ENCODE measurements at regions not wholly inside any gene's neighbourhood (a gene's known extent, or its start where the extent isn't known, plus 50 kb on each side); places are given as distances from the start of the nearest gene placed in this dataset.

- Histone ChIP-seq H3K79me2 (ENCODE audit: low read length) (no peaks in the 10 kb centered on the region), H4K20me1 (ENCODE audit: insufficient read depth, low read depth, low read length) (no peaks in the 10 kb centered on the region), H2AFZ (ENCODE audit: low read length) (no peak overlapping the region), H3K27ac (ENCODE audit: low read length) (no peak overlapping the region), H3K9ac (ENCODE audit: low read length) (no peak overlapping the region), H3K4me2 (ENCODE audit: low read depth, low read length, poor library complexity, severe bottlenecking) (no peak overlapping the region), H3K4me3 (ENCODE audit: low read length) (no peak overlapping the region), H3K4me1 (ENCODE audit: low read length) (no peaks in the 10 kb centered on the region), H3K36me3 (ENCODE audit: insufficient read depth, low read length) (no peaks in the 10 kb centered on the region), H3K9me2 (replicated peaks; ENCODE audit: insufficient read depth, low read length) (no peaks in the 10 kb centered on the region), H3K27me3 (ENCODE audit: low read length) (no peaks in the 10 kb centered on the region), H3K9me3 (ENCODE audit: low read length) (no peaks in the 10 kb centered on the region)
- no peak for DNase-seq
These were observed 174.1 kb downstream of the AXIN2 start for GRCh38 chr17:65387322-65387721.

GRCh38 chr17:65385726-65386125, 175.7 kb downstream of the AXIN2 start:
- DNase-seq: no peak
- no peak overlapping the region for H3K4me2 ChIP-seq (ENCODE audit: low read depth, low read length, poor library complexity, severe bottlenecking)

GRCh38 chr17:65385071-65385470, 176.4 kb downstream of the AXIN2 start:
- Histone ChIP-seq H4K20me1 (ENCODE audit: insufficient read depth, low read depth, low read length) (no peaks in the 10 kb centered on the region), H2AFZ (ENCODE audit: low read length) (no peak overlapping the region), H3K9me2 (replicated peaks; ENCODE audit: insufficient read depth, low read length) (no peaks in the 10 kb centered on the region), H3K27ac (ENCODE audit: low read length) (no peak overlapping the region), H3K4me3 (ENCODE audit: low read length) (no peak overlapping the region), H3K4me2 (ENCODE audit: low read depth, low read length, poor library complexity, severe bottlenecking) (no peak overlapping the region), H3K36me3 (ENCODE audit: insufficient read depth, low read length) (no peaks in the 10 kb centered on the region), H3K4me1 (ENCODE audit: low read length) (no peaks in the 10 kb centered on the region), H3K9ac (ENCODE audit: low read length) (no peak overlapping the region), H3K79me2 (ENCODE audit: low read length) (no peaks in the 10 kb centered on the region), H3K27me3 (ENCODE audit: low read length) (no peaks in the 10 kb centered on the region), H3K9me3 (ENCODE audit: low read length) (no peaks in the 10 kb centered on the region)
- DNase-seq: no peak

More at GRCh38 chr17:65385726-65386125, 175.7 kb downstream of the AXIN2 start:
- Histone ChIP-seq H3K27me3 (ENCODE audit: low read length) (no peaks in the 10 kb centered on the region), H4K20me1 (ENCODE audit: insufficient read depth, low read depth, low read length) (no peaks in the 10 kb centered on the region), H3K9me3 (ENCODE audit: low read length) (no peaks in the 10 kb centered on the region), H3K79me2 (ENCODE audit: low read length) (no peaks in the 10 kb centered on the region), H3K9me2 (replicated peaks; ENCODE audit: insufficient read depth, low read length) (no peaks in the 10 kb centered on the region), H3K27ac (ENCODE audit: low read length) (no peak overlapping the region), H2AFZ (ENCODE audit: low read length) (no peak overlapping the region), H3K4me1 (ENCODE audit: low read length) (no peaks in the 10 kb centered on the region), H3K4me3 (ENCODE audit: low read length) (no peak overlapping the region), H3K36me3 (ENCODE audit: insufficient read depth, low read length) (no peaks in the 10 kb centered on the region), H3K9ac (ENCODE audit: low read length) (no peak overlapping the region)

- Histone ChIP-seq H3K79me2 (ENCODE audit: low read length) (no peaks in the 10 kb centered on the region), H2AFZ (ENCODE audit: low read length) (no peak overlapping the region), H3K9ac (ENCODE audit: low read length) (no peak overlapping the region), H3K27ac (ENCODE audit: low read length) (no peak overlapping the region), H3K4me2 (ENCODE audit: low read depth, low read length, poor library complexity, severe bottlenecking) (no peak overlapping the region), H3K9me3 (ENCODE audit: low read length) (no peaks in the 10 kb centered on the region), H3K27me3 (ENCODE audit: low read length) (no peaks in the 10 kb centered on the region), H3K9me2 (replicated peaks; ENCODE audit: insufficient read depth, low read length) (no peaks in the 10 kb centered on the region; the same call in 1 of the 2 replicates), H3K4me1 (ENCODE audit: low read length) (no peaks in the 10 kb centered on the region), H3K4me3 (ENCODE audit: low read length) (no peak overlapping the region), H4K20me1 (ENCODE audit: insufficient read depth, low read depth, low read length) (no peaks in the 10 kb centered on the region), H3K36me3 (ENCODE audit: insufficient read depth, low read length) (no peaks in the 10 kb centered on the region)
- no peak for DNase-seq
These were observed 180.3 kb downstream of the AXIN2 start for GRCh38 chr17:65381152-65381551.

GRCh38 chr17:65374966-65375365, 186.5 kb downstream of the AXIN2 start:
- Histone ChIP-seq H3K79me2 (ENCODE audit: low read length) (no peaks in the 10 kb centered on the region), H3K27ac (ENCODE audit: low read length) (no peak overlapping the region), H2AFZ (ENCODE audit: low read length) (no peak overlapping the region), H3K36me3 (ENCODE audit: insufficient read depth, low read length) (no peaks in the 10 kb centered on the region), H3K9ac (ENCODE audit: low read length) (no peak overlapping the region), H3K9me2 (replicated peaks; ENCODE audit: insufficient read depth, low read length) (no peaks in the 10 kb centered on the region; the same call in 1 of the 2 replicates), H3K4me2 (ENCODE audit: low read depth, low read length, poor library complexity, severe bottlenecking) (no peak overlapping the region), H3K4me1 (ENCODE audit: low read length) (no peaks in the 10 kb centered on the region), H3K27me3 (ENCODE audit: low read length) (no peaks in the 10 kb centered on the region), H3K9me3 (ENCODE audit: low read length) (no peaks in the 10 kb centered on the region), H4K20me1 (ENCODE audit: insufficient read depth, low read depth, low read length) (no peaks in the 10 kb centered on the region), H3K4me3 (ENCODE audit: low read length) (no peak overlapping the region)
- DNase-seq: peak; percentile 17

- H4K20me1 ChIP-seq (ENCODE audit: insufficient read depth, low read depth, low read length): no peaks in the 10 kb centered on the region
- no peaks in the 10 kb centered on the region for H3K36me3 ChIP-seq (ENCODE audit: insufficient read depth, low read length)
- no peaks in the 10 kb centered on the region for H3K4me1 ChIP-seq (ENCODE audit: low read length)
- H2AFZ ChIP-seq (ENCODE audit: low read length): no peak overlapping the region
- no peaks in the 10 kb centered on the region for H3K9me3 ChIP-seq (ENCODE audit: low read length)
- no peaks in the 10 kb centered on the region for H3K79me2 ChIP-seq (ENCODE audit: low read length)
- peak; percentile 14 for DNase-seq
- no peak overlapping the region for H3K27ac ChIP-seq (ENCODE audit: low read length)
- H3K27me3 ChIP-seq (ENCODE audit: low read length): no peaks in the 10 kb centered on the region
- H3K4me3 ChIP-seq (ENCODE audit: low read length): no peak overlapping the region
- H3K9ac ChIP-seq (ENCODE audit: low read length): no peak overlapping the region
- H3K9me2 ChIP-seq (replicated peaks; ENCODE audit: insufficient read depth, low read length): no peaks in the 10 kb centered on the region; the same call in 1 of the 2 replicates
- H3K4me2 ChIP-seq (ENCODE audit: low read depth, low read length, poor library complexity, severe bottlenecking): no peak overlapping the region
These were observed 189.7 kb downstream of the AXIN2 start for GRCh38 chr17:65371702-65372101.

- Histone ChIP-seq H3K4me1 (ENCODE audit: low read length) (no peaks in the 10 kb centered on the region), H3K79me2 (ENCODE audit: low read length) (no peaks in the 10 kb centered on the region), H3K4me2 (ENCODE audit: low read depth, low read length, poor library complexity, severe bottlenecking) (no peak overlapping the region), H3K4me3 (ENCODE audit: low read length) (no peak overlapping the region), H3K27ac (ENCODE audit: low read length) (no peak overlapping the region), H3K9ac (ENCODE audit: low read length) (no peak overlapping the region), H3K9me3 (ENCODE audit: low read length) (no peaks in the 10 kb centered on the region), H2AFZ (ENCODE audit: low read length) (no peak overlapping the region), H3K36me3 (ENCODE audit: insufficient read depth, low read length) (no peaks in the 10 kb centered on the region), H3K27me3 (ENCODE audit: low read length) (no peaks in the 10 kb centered on the region), H4K20me1 (ENCODE audit: insufficient read depth, low read depth, low read length) (no peaks in the 10 kb centered on the region), H3K9me2 (replicated peaks; ENCODE audit: insufficient read depth, low read length) (no peaks in the 10 kb centered on the region)
- DNase-seq: peak; percentile 23
These were observed 190.7 kb downstream of the AXIN2 start for GRCh38 chr17:65370669-65371131.

GRCh38 chr17:65368341-65368740, 193.1 kb downstream of the AXIN2 start:
- no peak overlapping the region for H3K9ac ChIP-seq (ENCODE audit: low read length)
- no peaks in the 10 kb centered on the region for H3K9me3 ChIP-seq (ENCODE audit: low read length)
- DNase-seq: no peak
- H3K4me2 ChIP-seq (ENCODE audit: low read depth, low read length, poor library complexity, severe bottlenecking): no peak overlapping the region
- H3K4me1 ChIP-seq (ENCODE audit: low read length): peaks cover under 1% of the 10 kb centered on the region; the same call in 1 of the 2 replicates
- no peaks in the 10 kb centered on the region for H3K27me3 ChIP-seq (ENCODE audit: low read length)
- no peaks in the 10 kb centered on the region for H3K79me2 ChIP-seq (ENCODE audit: low read length)
- no peak overlapping the region for H2AFZ ChIP-seq (ENCODE audit: low read length)
- no peak overlapping the region for H3K4me3 ChIP-seq (ENCODE audit: low read length)
- no peaks in the 10 kb centered on the region for H3K36me3 ChIP-seq (ENCODE audit: insufficient read depth, low read length)
- no peak overlapping the region for H3K27ac ChIP-seq (ENCODE audit: low read length)
- no peaks in the 10 kb centered on the region for H3K9me2 ChIP-seq (replicated peaks; ENCODE audit: insufficient read depth, low read length)
- no peaks in the 10 kb centered on the region for H4K20me1 ChIP-seq (ENCODE audit: insufficient read depth, low read depth, low read length)
